ENCODE measurements at regions not wholly inside any gene's neighbourhood (a gene's known extent, or its start where the extent isn't known, plus 50 kb on each side); places are given as distances from the start of the nearest gene placed in this dataset.

- no peak for DNase-seq
Measured at GRCh38 chr22:44366372-44367300, 53.9 kb upstream of the SHISAL1 start.

- no peak for DNase-seq
Measured at GRCh38 chr22:44365832-44366231, 53.1 kb upstream of the SHISAL1 start.

GRCh38 chr22:44365191-44365590, 52.4 kb upstream of the SHISAL1 start:
- no peak for DNase-seq

- no peak for DNase-seq
Measured at GRCh38 chr22:44364751-44365130, 52.0 kb upstream of the SHISAL1 start.

- DNase-seq, result no peak
Measured at GRCh38 chr22:44363980-44364750, 51.4 kb upstream of the SHISAL1 start.

- no peak for DNase-seq
Measured at GRCh38 chr22:44363013-44363979, 50.5 kb upstream of the SHISAL1 start.

- no peak for DNase-seq
Measured at GRCh38 chr22:44362249-44363012, 49.7 kb upstream of the SHISAL1 start.

Measured in DMS153 (cell line).